Epithelial cell of esophagus (primary cell): ENCODE measurements at regions not wholly inside any gene's neighbourhood (a gene's known extent, or its start where the extent isn't known, plus 50 kb on each side); places are given as distances from the start of the nearest gene placed in this dataset.

Experiments used
- DNase-seq: peaks from one replicate; pipeline ENCODE4 v3.0.0; 2010; ENCODE audit warnings: low read depth
- H3K4me3 ChIP-seq: 2 replicates; pipeline ENCODE4 v1.5.1; 2011; ENCODE audit warnings: mild to moderate bottlenecking, low read length, control low read depth
- CTCF ChIP-seq: IDR thresholded peaks from 2 replicates; pipeline ENCODE4 v1.5.1; 2011; ENCODE audit warnings: low read depth, mild to moderate bottlenecking, low read length, control low read depth, inconsistent platforms; ENCODE audit not compliant: insufficient read depth; ENCODE audit errors: missing control alignments

- no peak for TF ChIP-seq CTCF
- H3K4me3 ChIP-seq: no peak overlapping the region
- no peak for DNase-seq
These were observed 112.3 kb upstream of the LIMCH1 start for GRCh38 chr4:41425650-41426049.

GRCh38 chr4:41426539-41426938 lies 111.4 kb upstream of the LIMCH1 start:
- TF ChIP-seq CTCF: no peak
- DNase-seq: no peak
- no peak overlapping the region for H3K4me3 ChIP-seq

- no peak for TF ChIP-seq CTCF
- H3K4me3 ChIP-seq: no peak overlapping the region
- DNase-seq: no peak
These were observed 110.6 kb upstream of the LIMCH1 start for GRCh38 chr4:41427306-41427882.

GRCh38 chr4:41427931-41428600 lies 109.9 kb upstream of the LIMCH1 start:
- H3K4me3 ChIP-seq: no peak overlapping the region
- DNase-seq: no peak
- no peak for TF ChIP-seq CTCF

GRCh38 chr4:41428601-41429279 lies 109.2 kb upstream of the LIMCH1 start:
- TF ChIP-seq CTCF: no peak
- no peak for DNase-seq
- H3K4me3 ChIP-seq: no peak overlapping the region

- no peak overlapping the region for H3K4me3 ChIP-seq
- TF ChIP-seq CTCF: no peak
- no peak for DNase-seq
These were observed 108.7 kb upstream of the LIMCH1 start for GRCh38 chr4:41429280-41429669.
